BJ (cell line): ENCODE measurements at regions not wholly inside any gene's neighbourhood (a gene's known extent, or its start where the extent isn't known, plus 50 kb on each side); places are given as distances from the start of the nearest gene placed in this dataset.

Source experiments
- CTCF ChIA-PET: fragments of 350-600 bp; formaldehyde crosslinking; extraction: SDS; loops from one replicate; lab custom pipeline; 2021; ENCODE audit warnings: antibody characterized with exemption, inconsistent platforms; lab: Yijun Ruan, JAX
- POLR2A ChIA-PET: fragments of 300-600 bp; sonication (Branson Sonifier 250); formaldehyde crosslinking; extraction: SDS; loops from one replicate; lab custom pipeline; 2021; ENCODE audit warnings: antibody characterized with exemption; lab: Charles Lee
- DNase-seq: peaks from one replicate; pipeline ENCODE4 v3.0.0-alpha.2; 2011; ENCODE audit warnings: low read depth
- H3K27me3 ChIP-seq: 2 replicates; pipeline ENCODE4 v1.6.0; 2011; ENCODE audit warnings: low read length; ENCODE audit not compliant: control insufficient read depth, insufficient read depth
- H3K36me3 ChIP-seq: 2 replicates; pipeline ENCODE4 v1.5.1; 2011; ENCODE audit warnings: low read length; ENCODE audit not compliant: control insufficient read depth, insufficient read depth
- H3K4me3 ChIP-seq: 2 replicates; pipeline ENCODE4 v1.5.1; 2011; ENCODE audit warnings: low read depth, mild to moderate bottlenecking, control low read depth, low read length
- CTCF ChIP-seq: IDR thresholded peaks from 2 replicates; pipeline ENCODE4 v1.5.1; 2011; ENCODE audit warnings: low read depth, mild to moderate bottlenecking, control low read depth, inconsistent platforms, low read length, moderate library complexity; ENCODE audit not compliant: insufficient read depth

GRCh38 chr2:195501746-195502145, 155.3 kb upstream of the SLC39A10 start:
- POLR2A ChIA-PET: no interaction called here
- no peak overlapping the region for H3K4me3 ChIP-seq
- H3K36me3 ChIP-seq: no peaks in the 10 kb centered on the region
- no peak for DNase-seq
- no peak for TF ChIP-seq CTCF
- CTCF ChIA-PET: no interaction called here
- H3K27me3 ChIP-seq: no peaks in the 10 kb centered on the region

- Histone ChIP-seq H3K27me3 (no peaks in the 10 kb centered on the region), H3K36me3 (no peaks in the 10 kb centered on the region), H3K4me3 (no peak overlapping the region)
- no peak for DNase-seq
- TF ChIP-seq CTCF: no peak
- CTCF ChIA-PET: no interaction called here
- POLR2A ChIA-PET: no interaction called here
Measured at GRCh38 chr2:195500879-195501278, 156.1 kb upstream of the SLC39A10 start.

- POLR2A ChIA-PET: interaction anchor here (0.5 to 1.3 kb wide), 2 partner anchors 22 to 158 kb away, joined by 3 read pairs; partner anchors contain the start of gene SLC39A10
- TF ChIP-seq CTCF: no peak
- H3K4me3 ChIP-seq: no peak overlapping the region
- no peak for DNase-seq
- CTCF ChIA-PET: interaction anchor here (0.7 to 1.7 kb wide), 4 partner anchors 10 to 161 kb away, joined by 3 to 8 read pairs (median 4); no protein-coding TSS in a partner anchor
- H3K36me3 ChIP-seq: no peaks in the 10 kb centered on the region
- no peaks in the 10 kb centered on the region for H3K27me3 ChIP-seq
Measured at GRCh38 chr2:195498839-195499490, 158.1 kb upstream of the SLC39A10 start.

- TF ChIP-seq CTCF: peak; percentile 42
- ChIA-PET POLR2A (interaction anchor here (0.9 to 1.3 kb wide), 2 partner anchors 16 to 159 kb away, joined by 3 read pairs; partner anchors contain the start of gene SLC39A10), CTCF (interaction anchor here (0.7 to 1.7 kb wide), 6 partner anchors 11 to 162 kb away, joined by 3 to 8 read pairs (median 3); no protein-coding TSS in a partner anchor)
- no peak overlapping the region for H3K4me3 ChIP-seq
- H3K27me3 ChIP-seq: no peaks in the 10 kb centered on the region
- no peaks in the 10 kb centered on the region for H3K36me3 ChIP-seq
- DNase-seq: no peak
Measured at GRCh38 chr2:195498176-195498575, 158.8 kb upstream of the SLC39A10 start.

- no peak for DNase-seq
- H3K36me3 ChIP-seq: no peaks in the 10 kb centered on the region
- no peak overlapping the region for H3K4me3 ChIP-seq
- ChIA-PET POLR2A (no interaction called here), CTCF (interaction anchor here (1.1 kb wide), 1 partner anchor 12 kb away, joined by 3 read pairs; no protein-coding TSS in a partner anchor)
- no peaks in the 10 kb centered on the region for H3K27me3 ChIP-seq
- TF ChIP-seq CTCF: no peak
Measured at GRCh38 chr2:195496991-195497390, 160.0 kb upstream of the SLC39A10 start.
